MM.1S (cell line): ENCODE measurements at regions not wholly inside any gene's neighbourhood (a gene's known extent, or its start where the extent isn't known, plus 50 kb on each side); places are given as distances from the start of the nearest gene placed in this dataset.

Experiments
- CTCF ChIP-seq: fragments of 300-600 bp; sonication (generic); IDR thresholded peaks from 2 replicates; pipeline ENCODE4 v1.5.1; 2016; ENCODE audit warnings: antibody characterized with exemption, low read length, mixed read lengths
- EZH2 ChIP-seq: fragments of 300-600 bp; sonication (generic); optimal IDR thresholded peaks from 2 replicates; pipeline ENCODE3; 2017; ENCODE audit warnings: low read depth, mild to moderate bottlenecking, antibody characterized with exemption, low read length, mixed read lengths

GRCh38 chr2:199679883-199680282 is 171.1 kb downstream of the FTCDNL1 start:
- TF ChIP-seq CTCF: no peak
- no peak for TF ChIP-seq EZH2
